DND-41 (cell line): ENCODE measurements at regions not wholly inside any gene's neighbourhood (a gene's known extent, or its start where the extent isn't known, plus 50 kb on each side); places are given as distances from the start of the nearest gene placed in this dataset.

Source experiments
- CTCF ChIP-seq: IDR thresholded peaks from 2 replicates; pipeline ENCODE4 v1.5.1; 2012; ENCODE audit warnings: borderline replicate concordance, low read length, moderate library complexity, mild to moderate bottlenecking; ENCODE audit not compliant: poor library complexity, severe bottlenecking; ENCODE audit errors: extremely low read depth
- EZH2 ChIP-seq: IDR thresholded peaks from 3 replicates; pipeline ENCODE4 v1.6.1; 2012; ENCODE audit warnings: borderline replicate concordance, low read depth, mild to moderate bottlenecking, moderate library complexity, low read length, inconsistent platforms; ENCODE audit not compliant: severe bottlenecking

- TF ChIP-seq CTCF (no peak), EZH2 (no peak)
Observed at GRCh38 chr2:49225126-49225525, 70.8 kb upstream of the FSHR start.
